Kidney (tissue), 13 donors: ENCODE measurements at regions not wholly inside any gene's neighbourhood (a gene's known extent, or its start where the extent isn't known, plus 50 kb on each side); places are given as distances from the start of the nearest gene placed in this dataset.
"Not testable (repeated sequence)": the region's sequence is repeated elsewhere in the genome, so short reads cannot be mapped to it uniquely, and the experiment has no call there.

Experiments used
- DNase-seq, 5 donors: peaks; one replicate each; pipeline ENCODE4 v3.0.0-alpha.2; 2013 to 2020
- FAIRE-seq: peaks from 2 replicates; lab custom pipeline; 2012; peaks lifted over from hg19 to GRCh38; lab: Jason Lieb, UNC
- H3K27ac ChIP-seq, 2 donors: one replicate each; pipeline ENCODE4 v1.7.0; 2013; ENCODE audit warnings: low read depth in 2 of 2, low read length in 2 of 2, inconsistent platforms in 1 of 2
- H3K27me3 ChIP-seq: one replicate; pipeline ENCODE4 v1.7.1; 2013; ENCODE audit warnings: low read length, inconsistent platforms; ENCODE audit not compliant: control insufficient read depth, insufficient read depth
- H3K36me3 ChIP-seq, 3 donors: one replicate each; pipeline versions ENCODE4 v1.7.0 to v1.7.1; 2013; ENCODE audit warnings: low read length in 3 of 3, control low read depth in 1 of 3, inconsistent platforms in 1 of 3; ENCODE audit not compliant: insufficient read depth in 3 of 3, control insufficient read depth in 2 of 3
- H3K4me1 ChIP-seq, 3 donors: one replicate each; pipeline versions ENCODE4 v1.7.0 to v1.7.1; 2013; ENCODE audit warnings: low read length in 3 of 3, inconsistent platforms in 1 of 3, low read depth in 1 of 3; ENCODE audit not compliant: control insufficient read depth in 2 of 3, insufficient read depth in 2 of 3
- H3K4me3 ChIP-seq, 3 donors: one replicate each; pipeline versions ENCODE4 v1.7.0 to v1.8.1; 2013; ENCODE audit warnings: low read length in 3 of 3, control low read depth in 1 of 3, inconsistent platforms in 1 of 3
- H3K9ac ChIP-seq, 3 donors: one replicate each; pipeline versions ENCODE4 v1.7.0 to v1.7.1; 2013; ENCODE audit warnings: low read length in 3 of 3, control low read depth in 1 of 3, inconsistent platforms in 1 of 3
- H3K9me3 ChIP-seq, 3 donors: one replicate each; pipeline versions ENCODE4 v1.7.0 to v1.7.1; 2013; ENCODE audit warnings: low read length in 3 of 3, control low read depth in 1 of 3, inconsistent platforms in 1 of 3; ENCODE audit not compliant: control insufficient read depth in 2 of 3, insufficient read depth in 1 of 3
- intact Hi-C: fragments of 100-400 bp; cut with DNase I; formaldehyde crosslinking; loops from one replicate; pipeline ENCODE4 v1.11.1; 2022
- TF ChIP-seq, protein P1 (sequence below): IDR thresholded peaks from 3 replicates; pipeline ENCODE4 v1.5.1; 2012; ENCODE audit warnings: mild to moderate bottlenecking, moderate library complexity, borderline replicate concordance; ENCODE audit not compliant: insufficient read depth; ENCODE audit errors: extremely low read depth
- donor health status: control.
- donor health status: control.
- donor health status: control.
- donor health status: control.
- donor health status: control.
- donor health status: DM: yes; HTN: yes; CAD: no.
- donor health status: Normal renal cell carcinoma (clear cell type).

DNA sequence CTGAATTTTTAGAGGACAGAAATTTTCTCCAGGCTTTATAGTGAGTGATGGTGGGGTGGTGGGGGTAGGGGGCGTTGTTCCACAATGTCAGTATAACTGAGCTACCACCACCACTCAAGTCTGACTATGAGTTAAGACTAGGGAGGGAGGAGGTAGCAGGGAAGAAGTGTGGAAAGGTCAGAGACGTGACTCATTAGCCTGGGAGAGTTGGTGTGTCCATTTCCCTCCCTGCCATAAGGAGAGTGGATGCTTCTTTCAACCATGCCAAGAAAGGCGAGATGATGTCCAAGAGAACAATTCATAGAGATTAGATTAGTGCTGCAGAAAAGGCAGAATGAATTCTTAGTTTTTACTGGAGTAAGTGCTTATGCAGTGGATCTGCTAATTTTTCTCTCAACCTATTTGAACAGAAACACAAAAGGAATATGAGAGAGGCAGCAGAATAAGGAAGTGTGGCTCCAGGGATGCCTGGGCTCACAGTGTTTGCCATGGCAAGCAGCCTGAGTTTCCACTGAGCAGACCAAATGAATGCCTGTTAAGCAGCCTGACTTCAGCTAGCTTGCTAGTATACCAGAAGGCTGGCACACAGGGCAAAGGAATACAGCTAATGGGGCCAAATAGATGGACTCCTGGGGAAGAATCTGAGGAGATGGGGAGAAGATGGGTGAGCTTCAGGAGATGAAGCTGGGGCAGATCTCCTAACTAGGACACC lies 708.9 kb downstream of the NTRK3 start:
- Histone ChIP-seq H3K9ac (no peak overlapping the region), H3K27ac (no peak overlapping the region), H3K4me3 (no peak overlapping the region), H3K27me3 (no peaks in the 10 kb centered on the region), H3K36me3 (no peaks in the 10 kb centered on the region), H3K4me1 (no peaks in the 10 kb centered on the region), H3K9me3 (no peaks in the 10 kb centered on the region)
- intact Hi-C loops, result no loop called here
- FAIRE-seq (no peak), DNase-seq (no peak)
- TF ChIP-seq, protein P1, sequence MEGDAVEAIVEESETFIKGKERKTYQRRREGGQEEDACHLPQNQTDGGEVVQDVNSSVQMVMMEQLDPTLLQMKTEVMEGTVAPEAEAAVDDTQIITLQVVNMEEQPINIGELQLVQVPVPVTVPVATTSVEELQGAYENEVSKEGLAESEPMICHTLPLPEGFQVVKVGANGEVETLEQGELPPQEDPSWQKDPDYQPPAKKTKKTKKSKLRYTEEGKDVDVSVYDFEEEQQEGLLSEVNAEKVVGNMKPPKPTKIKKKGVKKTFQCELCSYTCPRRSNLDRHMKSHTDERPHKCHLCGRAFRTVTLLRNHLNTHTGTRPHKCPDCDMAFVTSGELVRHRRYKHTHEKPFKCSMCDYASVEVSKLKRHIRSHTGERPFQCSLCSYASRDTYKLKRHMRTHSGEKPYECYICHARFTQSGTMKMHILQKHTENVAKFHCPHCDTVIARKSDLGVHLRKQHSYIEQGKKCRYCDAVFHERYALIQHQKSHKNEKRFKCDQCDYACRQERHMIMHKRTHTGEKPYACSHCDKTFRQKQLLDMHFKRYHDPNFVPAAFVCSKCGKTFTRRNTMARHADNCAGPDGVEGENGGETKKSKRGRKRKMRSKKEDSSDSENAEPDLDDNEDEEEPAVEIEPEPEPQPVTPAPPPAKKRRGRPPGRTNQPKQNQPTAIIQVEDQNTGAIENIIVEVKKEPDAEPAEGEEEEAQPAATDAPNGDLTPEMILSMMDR, result no peak

DNA sequence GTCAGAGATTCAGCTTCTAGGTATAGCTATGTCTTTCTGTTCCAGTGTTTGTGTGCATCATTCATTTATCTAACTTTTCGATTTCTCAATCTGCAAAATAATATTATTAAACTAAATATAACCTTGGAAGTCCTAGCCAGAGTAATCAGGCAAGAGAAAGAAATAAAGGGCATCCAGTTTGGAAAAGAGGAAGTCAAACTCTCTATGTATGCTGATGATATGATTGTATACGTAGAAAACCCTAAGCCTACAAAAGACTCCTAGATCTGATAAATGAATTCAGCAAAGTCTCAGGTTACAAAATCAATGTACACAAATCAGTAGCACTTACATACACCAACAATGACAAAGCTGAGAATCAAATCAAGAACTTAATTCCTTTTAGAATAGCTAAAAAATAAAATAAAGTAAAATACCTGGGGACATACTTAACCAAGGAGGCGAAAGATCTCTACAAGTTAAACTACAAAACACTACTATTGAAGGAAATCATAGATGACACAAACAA lies 718.2 kb downstream of the NTRK3 start:
- Histone ChIP-seq H3K4me1 (no peaks in the 10 kb centered on the region), H3K36me3 (no peaks in the 10 kb centered on the region), H3K27me3 (no peaks in the 10 kb centered on the region), H3K27ac (no peak overlapping the region), H3K9ac (no peak overlapping the region), H3K9me3 (no peaks in the 10 kb centered on the region), H3K4me3 (no peak overlapping the region)
- DNase-seq (no peak), FAIRE-seq (no peak)
- intact Hi-C loops, result no loop called here
- TF ChIP-seq, protein P1, result no peak

DNA sequence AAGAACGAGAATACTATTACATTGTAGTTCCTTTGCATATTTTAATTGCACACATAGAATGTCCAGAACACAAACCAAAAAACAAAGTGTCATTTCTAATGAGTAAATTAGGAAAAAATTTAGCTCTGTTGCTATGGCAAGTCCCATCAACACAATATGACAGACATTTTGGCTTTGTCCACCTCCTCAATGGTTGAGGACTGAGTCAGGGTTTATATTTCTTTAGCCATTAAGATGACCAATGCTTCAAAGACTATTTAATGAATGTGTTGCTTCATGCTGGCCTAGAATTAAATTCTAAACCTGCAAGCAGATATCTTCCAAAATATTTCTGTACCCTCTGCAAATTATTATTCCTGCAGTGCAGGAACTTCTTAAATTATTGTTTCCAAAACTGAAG lies 719.2 kb downstream of the NTRK3 start:
- intact Hi-C loops, result no loop called here
- TF ChIP-seq, protein P1, result no peak
- Histone ChIP-seq H3K4me1 (no peaks in the 10 kb centered on the region), H3K27me3 (no peaks in the 10 kb centered on the region), H3K9ac (no peak overlapping the region), H3K9me3 (no peaks in the 10 kb centered on the region), H3K36me3 (no peaks in the 10 kb centered on the region), H3K4me3 (no peak overlapping the region), H3K27ac (no peak overlapping the region)
- FAIRE-seq (no peak), DNase-seq (no peak)

DNA sequence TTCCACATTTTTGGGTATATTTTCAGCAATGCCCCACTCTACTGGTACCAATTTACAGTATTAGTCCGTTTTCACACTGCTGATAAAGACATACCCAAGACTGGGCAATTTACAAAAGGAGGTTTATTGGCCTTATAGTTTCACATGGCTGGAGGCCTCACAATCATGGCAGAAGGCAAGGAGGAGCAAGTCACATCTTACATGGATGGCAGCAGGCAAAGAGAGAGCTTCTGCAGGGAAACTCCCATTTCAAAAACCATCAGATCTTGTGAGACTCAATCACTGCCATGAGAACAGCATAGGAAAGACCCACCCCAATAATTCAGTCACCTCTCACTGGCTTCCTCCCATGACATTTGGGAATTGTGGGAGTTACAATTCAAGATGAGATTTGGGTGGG lies 722.9 kb downstream of the NTRK3 start:
- DNase-seq, H3K27me3 ChIP-seq, H3K4me1 ChIP-seq, H3K9ac ChIP-seq, FAIRE-seq, H3K9me3 ChIP-seq, H3K4me3 ChIP-seq, intact Hi-C loops, H3K27ac ChIP-seq, H3K36me3 ChIP-seq: not testable (repeated sequence)
